Astrocyte (in vitro differentiated cells and primary cell): ENCODE measurements at regions not wholly inside any gene's neighbourhood (a gene's known extent, or its start where the extent isn't known, plus 50 kb on each side); places are given as distances from the start of the nearest gene placed in this dataset.
A peak's percentile ranks its signal among the peaks of the same experiment; 100 is the strongest.

Experiments
- DNase-seq: peaks from one replicate; pipeline ENCODE4 v3.0.0-alpha.2; 2010; ENCODE audit warnings: low read depth
- FAIRE-seq: peaks from 2 replicates; lab custom pipeline; 2011; peaks lifted over from hg19 to GRCh38; lab: Jason Lieb, UNC
- H2AFZ ChIP-seq: 2 replicates; pipeline ENCODE4 v1.6.0; 2012; ENCODE audit warnings: low read depth, low read length, inconsistent platforms
- H3K27ac ChIP-seq: 2 replicates; pipeline ENCODE4 v1.5.1; 2011; ENCODE audit warnings: low read depth, low read length, inconsistent platforms
- H3K27me3 ChIP-seq: 2 replicates; pipeline ENCODE4 v1.6.0; 2011; ENCODE audit warnings: low read length, inconsistent platforms; ENCODE audit not compliant: insufficient read depth
- H3K36me3 ChIP-seq: 2 replicates; pipeline ENCODE4 v1.5.1; 2011; ENCODE audit warnings: low read length, inconsistent platforms; ENCODE audit not compliant: insufficient read depth
- H3K4me1 ChIP-seq: 2 replicates; pipeline ENCODE4 v1.5.1; 2011; ENCODE audit warnings: low read length, inconsistent platforms; ENCODE audit not compliant: insufficient read depth
- H3K4me2 ChIP-seq: 2 replicates; pipeline ENCODE4 v1.6.0; 2012; ENCODE audit warnings: low read length, inconsistent platforms
- H3K4me3 ChIP-seq: 2 replicates; pipeline ENCODE4 v1.5.1; 2011; ENCODE audit warnings: low read depth, mild to moderate bottlenecking, low read length, inconsistent platforms; ENCODE audit not compliant: insufficient read depth
- H3K79me2 ChIP-seq: 2 replicates; pipeline ENCODE4 v1.6.0; 2012; ENCODE audit warnings: mild to moderate bottlenecking, low read length, inconsistent platforms; ENCODE audit not compliant: insufficient read depth
- H3K9ac ChIP-seq: 2 replicates; pipeline ENCODE4 v1.6.0; 2012; ENCODE audit warnings: mild to moderate bottlenecking, low read length, inconsistent platforms
- H3K9me3 ChIP-seq: 2 replicates; pipeline ENCODE4 v1.5.1; 2012; ENCODE audit warnings: low read depth, mild to moderate bottlenecking, low read length, inconsistent platforms; ENCODE audit not compliant: insufficient read depth
- H4K20me1 ChIP-seq: 2 replicates; pipeline ENCODE4 v1.6.0; 2012; ENCODE audit warnings: low read length, inconsistent platforms; ENCODE audit not compliant: insufficient read depth
- H3K27ac Mint-ChIP-seq: one replicate; pipeline ENCODE4 v1.8.0; 2021; ENCODE audit warnings: mild to moderate bottlenecking, mixed read lengths; ENCODE audit not compliant: unreplicated experiment
- H3K27me3 Mint-ChIP-seq: one replicate; pipeline ENCODE4 v1.8.0; 2021; ENCODE audit warnings: low read depth, mixed read lengths; ENCODE audit not compliant: unreplicated experiment
- H3K36me3 Mint-ChIP-seq: one replicate; pipeline ENCODE4 v1.8.0; 2021; ENCODE audit warnings: low read depth, mixed read lengths; ENCODE audit not compliant: unreplicated experiment
- H3K4me1 Mint-ChIP-seq: one replicate; pipeline ENCODE4 v1.8.0; 2021; ENCODE audit warnings: low read depth, mixed read lengths; ENCODE audit not compliant: unreplicated experiment
- H3K4me3 Mint-ChIP-seq: one replicate; pipeline ENCODE4 v1.8.0; 2021; ENCODE audit warnings: mild to moderate bottlenecking, moderate library complexity, mixed read lengths; ENCODE audit not compliant: unreplicated experiment
- H3K9me3 Mint-ChIP-seq: one replicate; pipeline ENCODE4 v1.8.0; 2021; ENCODE audit warnings: mild to moderate bottlenecking, mixed read lengths; ENCODE audit not compliant: unreplicated experiment
- CTCF ChIP-seq: IDR thresholded peaks from 2 replicates; pipeline ENCODE4 v1.5.1; 2011; ENCODE audit warnings: low read depth, mild to moderate bottlenecking, inconsistent platforms, low read length, moderate library complexity; ENCODE audit not compliant: insufficient read depth
- EZH2 ChIP-seq: IDR thresholded peaks from 2 replicates; pipeline ENCODE4 v1.6.1; 2012; ENCODE audit warnings: mild to moderate bottlenecking, low read length, inconsistent platforms; ENCODE audit not compliant: insufficient read depth

GRCh38 chr11:129280027-129280811 lies 88.1 kb upstream of the ARHGAP32 start:
- Mint-ChIP-seq H3K27ac (peak overlapping the region; percentile 60), H3K36me3 (no peaks in the 10 kb centered on the region), H3K9me3 (no peaks in the 10 kb centered on the region), H3K27me3 (peaks cover 2% of the 10 kb centered on the region), H3K4me3 (peak overlapping the region; percentile 82), H3K4me1 (peaks cover 35% of the 10 kb centered on the region)
- Histone ChIP-seq H4K20me1 (peaks cover 33% of the 10 kb centered on the region), H3K36me3 (no peaks in the 10 kb centered on the region), H3K4me1 (peaks cover 6% of the 10 kb centered on the region), H2AFZ (peak overlapping the region; percentile 72), H3K4me3 (peak overlapping the region; percentile 64), H3K79me2 (peaks cover 34% of the 10 kb centered on the region), H3K4me2 (peak overlapping the region; percentile 90), H3K27me3 (no peaks in the 10 kb centered on the region), H3K9ac (peak overlapping the region; percentile 76), H3K9me3 (no peaks in the 10 kb centered on the region), H3K27ac (peak overlapping the region; percentile 45)
- peak; percentile 65 for DNase-seq
- TF ChIP-seq CTCF: no peak
- FAIRE-seq: no peak

- peak overlapping the region; percentile 45 for H3K27ac ChIP-seq
- Mint-ChIP-seq H3K4me1 (peaks cover 30% of the 10 kb centered on the region), H3K27ac (peak overlapping the region; percentile 60), H3K9me3 (no peaks in the 10 kb centered on the region), H3K36me3 (no peaks in the 10 kb centered on the region), H3K4me3 (peak overlapping the region; percentile 82), H3K27me3 (peaks cover 2% of the 10 kb centered on the region)
- TF ChIP-seq EZH2 (no peak), CTCF (no peak)
- peaks cover 38% of the 10 kb centered on the region for H4K20me1 ChIP-seq
- H3K4me2 ChIP-seq: peak overlapping the region; percentile 90
- H3K4me3 ChIP-seq: peak overlapping the region; percentile 64
- H2AFZ ChIP-seq: peak overlapping the region; percentile 72
- H3K9ac ChIP-seq: peak overlapping the region; percentile 85
- FAIRE-seq (no peak), DNase-seq (peak; percentile 49)
- H3K4me1 ChIP-seq: peaks cover 5% of the 10 kb centered on the region
- H3K9me3 ChIP-seq: no peaks in the 10 kb centered on the region
- H3K27me3 ChIP-seq: no peaks in the 10 kb centered on the region
- peaks cover 42% of the 10 kb centered on the region for H3K79me2 ChIP-seq
- no peaks in the 10 kb centered on the region for H3K36me3 ChIP-seq
These were observed 87.4 kb upstream of the ARHGAP32 start for GRCh38 chr11:129279326-129280026.
